ENCODE measurements at regions not wholly inside any gene's neighbourhood (a gene's known extent, or its start where the extent isn't known, plus 50 kb on each side); places are given as distances from the start of the nearest gene placed in this dataset.

- Mint-ChIP-seq H3K4me1 (ENCODE audit: unreplicated experiment) (no peaks in the 10 kb centered on the region), H3K36me3 (no peaks in the 10 kb centered on the region), H3K4me3 (no peak overlapping the region), H3K9me3 (no peaks in the 10 kb centered on the region), H3K27ac (no peak overlapping the region), H3K27me3 (no peaks in the 10 kb centered on the region)
- no peak for DNase-seq (ENCODE audit: extremely low spot score, unreplicated experiment)
- TF ChIP-seq CTCF (conservative IDR thresholded peaks at IDR 0.05) = no peak
Measured at GRCh38 chr18:67428805-67429204, 87.7 kb downstream of the DSEL start.

GRCh38 chr18:67428158-67428557 is 88.4 kb downstream of the DSEL start:
- H3K9me3 Mint-ChIP-seq = no peaks in the 10 kb centered on the region
- no peak overlapping the region for H3K27ac Mint-ChIP-seq
- TF ChIP-seq CTCF (conservative IDR thresholded peaks at IDR 0.05) = no peak
- no peaks in the 10 kb centered on the region for H3K36me3 Mint-ChIP-seq
- no peak overlapping the region for H3K4me3 Mint-ChIP-seq
- H3K4me1 Mint-ChIP-seq (ENCODE audit: unreplicated experiment) = no peaks in the 10 kb centered on the region
- DNase-seq (ENCODE audit: extremely low spot score, unreplicated experiment) = no peak
- no peaks in the 10 kb centered on the region for H3K27me3 Mint-ChIP-seq

- no peak for DNase-seq (ENCODE audit: extremely low spot score, unreplicated experiment)
- no peaks in the 10 kb centered on the region for H3K9me3 Mint-ChIP-seq
- no peaks in the 10 kb centered on the region for H3K36me3 Mint-ChIP-seq
- TF ChIP-seq CTCF (conservative IDR thresholded peaks at IDR 0.05) = no peak
- no peaks in the 10 kb centered on the region for H3K27me3 Mint-ChIP-seq
- H3K4me3 Mint-ChIP-seq = no peak overlapping the region
- no peak overlapping the region for H3K27ac Mint-ChIP-seq
- no peaks in the 10 kb centered on the region for H3K4me1 Mint-ChIP-seq (ENCODE audit: unreplicated experiment)
Measured at GRCh38 chr18:67426486-67426885, 90.0 kb downstream of the DSEL start.

GRCh38 chr18:67425672-67426071 is 90.8 kb downstream of the DSEL start:
- no peak for DNase-seq (ENCODE audit: extremely low spot score, unreplicated experiment)
- Mint-ChIP-seq H3K27ac (no peak overlapping the region), H3K4me1 (ENCODE audit: unreplicated experiment) (no peaks in the 10 kb centered on the region), H3K36me3 (no peaks in the 10 kb centered on the region), H3K4me3 (no peak overlapping the region), H3K9me3 (no peaks in the 10 kb centered on the region), H3K27me3 (no peaks in the 10 kb centered on the region)
- TF ChIP-seq CTCF (conservative IDR thresholded peaks at IDR 0.05) = no peak

- Mint-ChIP-seq H3K27me3 (no peaks in the 10 kb centered on the region), H3K4me1 (ENCODE audit: unreplicated experiment) (no peaks in the 10 kb centered on the region), H3K4me3 (no peak overlapping the region), H3K36me3 (no peaks in the 10 kb centered on the region), H3K9me3 (no peaks in the 10 kb centered on the region), H3K27ac (no peak overlapping the region)
- no peak for DNase-seq (ENCODE audit: extremely low spot score, unreplicated experiment)
- no peak for TF ChIP-seq CTCF (conservative IDR thresholded peaks at IDR 0.05)
Measured at GRCh38 chr18:67421651-67422050, 94.9 kb downstream of the DSEL start.

GRCh38 chr18:67417864-67418523 is 98.5 kb downstream of the DSEL start:
- Mint-ChIP-seq H3K27ac (no peak overlapping the region), H3K9me3 (no peaks in the 10 kb centered on the region), H3K27me3 (no peaks in the 10 kb centered on the region), H3K4me3 (no peak overlapping the region), H3K4me1 (ENCODE audit: unreplicated experiment) (no peaks in the 10 kb centered on the region), H3K36me3 (no peaks in the 10 kb centered on the region)
- no peak for TF ChIP-seq CTCF (conservative IDR thresholded peaks at IDR 0.05)
- no peak for DNase-seq (ENCODE audit: extremely low spot score, unreplicated experiment)
